ENCODE measurements at regions not wholly inside any gene's neighbourhood (a gene's known extent, or its start where the extent isn't known, plus 50 kb on each side); places are given as distances from the start of the nearest gene placed in this dataset.

- intact Hi-C loops (cut with micrococcal nuclease) = no loop called here
- Mint-ChIP-seq H3K4me1 (ENCODE audit: insufficient read depth, unreplicated experiment) (no peaks in the 10 kb centered on the region), H3K36me3 (ENCODE audit: insufficient read depth, unreplicated experiment) (no peaks in the 10 kb centered on the region), H3K9me3 (ENCODE audit: unreplicated experiment) (no peaks in the 10 kb centered on the region), H3K4me3 (ENCODE audit: unreplicated experiment) (no peak overlapping the region), H3K27ac (ENCODE audit: low read depth, unreplicated experiment) (no peak overlapping the region), H3K27me3 (ENCODE audit: insufficient read depth, unreplicated experiment) (no peaks in the 10 kb centered on the region)
- TF ChIP-seq CTCF (IDR thresholded peaks at IDR 0.05; ENCODE audit: unreplicated experiment) = no peak
- DNase-seq (ENCODE audit: unreplicated experiment) = no peak
- BruUV-seq (replicated peaks) = no TSS peak
- ChIA-PET POLR2A (interaction anchor here (0.7 kb wide), 1 partner anchor 314 kb away, joined by 3 read pairs; no protein-coding TSS in a partner anchor), CTCF (interaction anchor here (0.6 to 1.3 kb wide), 3 partner anchors 11 to 316 kb away, joined by 3 read pairs; no protein-coding TSS in a partner anchor)
These were observed 88.4 kb upstream of the PARP11 start for GRCh38 chr12:3961591-3961990.

- intact Hi-C loops (cut with micrococcal nuclease) = no loop called here
- POLR2A ChIA-PET = no interaction called here
- H3K36me3 Mint-ChIP-seq (ENCODE audit: insufficient read depth, unreplicated experiment) = no peaks in the 10 kb centered on the region
- no peak overlapping the region for H3K4me3 Mint-ChIP-seq (ENCODE audit: unreplicated experiment)
- H3K27me3 Mint-ChIP-seq (ENCODE audit: insufficient read depth, unreplicated experiment) = no peaks in the 10 kb centered on the region
- no peaks in the 10 kb centered on the region for H3K9me3 Mint-ChIP-seq (ENCODE audit: unreplicated experiment)
- no peak overlapping the region for H3K27ac Mint-ChIP-seq (ENCODE audit: low read depth, unreplicated experiment)
- no peak for TF ChIP-seq CTCF (IDR thresholded peaks at IDR 0.05; ENCODE audit: unreplicated experiment)
- DNase-seq (ENCODE audit: unreplicated experiment) = no peak
- no peaks in the 10 kb centered on the region for H3K4me1 Mint-ChIP-seq (ENCODE audit: insufficient read depth, unreplicated experiment)
- no TSS peak for BruUV-seq (replicated peaks)
- CTCF ChIA-PET = interaction anchor here (0.6 to 1.3 kb wide), 2 partner anchors 12 kb away, joined by 3 to 4 read pairs; no protein-coding TSS in a partner anchor
These were observed 86.8 kb upstream of the PARP11 start for GRCh38 chr12:3959799-3960560.

DNA sequence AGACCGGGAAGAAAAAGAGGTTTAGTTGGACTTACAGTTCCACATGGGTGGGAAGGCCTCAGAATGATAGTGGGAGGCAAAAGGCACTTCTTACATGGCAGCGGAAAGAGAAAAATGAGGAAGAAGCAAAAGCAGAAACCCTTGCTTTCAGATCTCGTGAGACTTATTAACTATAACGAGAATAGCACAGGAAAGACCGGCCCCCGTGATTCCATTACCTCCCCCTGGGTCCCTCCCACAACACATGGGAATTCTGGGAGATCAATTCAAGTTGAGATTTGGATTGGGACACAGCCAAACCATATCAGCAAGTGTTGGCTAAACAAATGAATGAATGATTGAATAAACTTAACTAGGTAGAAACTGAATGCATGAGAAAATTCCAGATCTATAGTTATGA is 85.3 kb upstream of the PARP11 start:
- no peaks in the 10 kb centered on the region for H3K27me3 Mint-ChIP-seq (ENCODE audit: insufficient read depth, unreplicated experiment)
- intact Hi-C loops (cut with micrococcal nuclease) = no loop called here
- CTCF ChIA-PET = no interaction called here
- no peaks in the 10 kb centered on the region for H3K4me1 Mint-ChIP-seq (ENCODE audit: insufficient read depth, unreplicated experiment)
- H3K9me3 Mint-ChIP-seq (ENCODE audit: unreplicated experiment) = no peaks in the 10 kb centered on the region
- DNase-seq (ENCODE audit: unreplicated experiment) = no peak
- no peak overlapping the region for H3K27ac Mint-ChIP-seq (ENCODE audit: low read depth, unreplicated experiment)
- H3K36me3 Mint-ChIP-seq (ENCODE audit: insufficient read depth, unreplicated experiment) = no peaks in the 10 kb centered on the region
- H3K4me3 Mint-ChIP-seq (ENCODE audit: unreplicated experiment) = no peak overlapping the region
- TF ChIP-seq CTCF (IDR thresholded peaks at IDR 0.05; ENCODE audit: unreplicated experiment) = no peak
- no TSS peak for BruUV-seq (replicated peaks)
- POLR2A ChIA-PET = no interaction called here

- no TSS peak for BruUV-seq (replicated peaks)
- DNase-seq (ENCODE audit: unreplicated experiment) = no peak
- peaks cover 13% of the 10 kb centered on the region for H3K27me3 Mint-ChIP-seq (ENCODE audit: insufficient read depth, unreplicated experiment)
- ChIA-PET POLR2A (no interaction called here), CTCF (interaction anchor here (0.5 to 1.4 kb wide), 3 partner anchors 17 to 629 kb away, joined by 3 to 4 read pairs (median 3); no protein-coding TSS in a partner anchor)
- H3K36me3 Mint-ChIP-seq (ENCODE audit: insufficient read depth, unreplicated experiment) = no peaks in the 10 kb centered on the region
- H3K4me3 Mint-ChIP-seq (ENCODE audit: unreplicated experiment) = no peak overlapping the region
- intact Hi-C loops (cut with micrococcal nuclease) = no loop called here
- H3K27ac Mint-ChIP-seq (ENCODE audit: low read depth, unreplicated experiment) = no peak overlapping the region
- peaks cover 2% of the 10 kb centered on the region for H3K9me3 Mint-ChIP-seq (ENCODE audit: unreplicated experiment)
- no peaks in the 10 kb centered on the region for H3K4me1 Mint-ChIP-seq (ENCODE audit: insufficient read depth, unreplicated experiment)
- no peak for TF ChIP-seq CTCF (IDR thresholded peaks at IDR 0.05; ENCODE audit: unreplicated experiment)
These were observed 78.4 kb upstream of the PARP11 start for GRCh38 chr12:3951380-3952135.

Data from MCF 10A (cell line).